ENCODE measurements at regions not wholly inside any gene's neighbourhood (a gene's known extent, or its start where the extent isn't known, plus 50 kb on each side); places are given as distances from the start of the nearest gene placed in this dataset.

DNA sequence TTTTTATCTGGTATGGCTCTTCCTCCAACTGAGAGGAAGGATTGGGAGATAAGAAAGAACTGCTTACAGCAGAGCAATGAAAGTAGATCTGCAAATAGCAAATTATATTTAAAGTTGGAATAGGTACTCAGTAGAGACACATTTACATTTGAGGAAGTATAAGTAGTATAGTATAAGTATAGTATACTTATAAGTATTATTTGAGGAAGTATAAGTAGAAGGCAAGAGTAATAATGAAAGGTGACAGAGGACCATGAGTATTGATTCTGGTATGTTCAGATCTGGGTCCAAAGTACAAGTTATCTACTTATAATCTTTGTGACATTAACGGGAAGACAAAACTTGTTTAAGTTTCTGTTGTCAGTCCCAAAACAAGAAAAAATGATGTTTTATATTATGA is 527.6 kb upstream of the SORCS1 start:
- no peaks in the 10 kb centered on the region for H3K4me1 ChIP-seq
- no peak overlapping the region for H3K27ac ChIP-seq
- TF ChIP-seq, protein P1, sequence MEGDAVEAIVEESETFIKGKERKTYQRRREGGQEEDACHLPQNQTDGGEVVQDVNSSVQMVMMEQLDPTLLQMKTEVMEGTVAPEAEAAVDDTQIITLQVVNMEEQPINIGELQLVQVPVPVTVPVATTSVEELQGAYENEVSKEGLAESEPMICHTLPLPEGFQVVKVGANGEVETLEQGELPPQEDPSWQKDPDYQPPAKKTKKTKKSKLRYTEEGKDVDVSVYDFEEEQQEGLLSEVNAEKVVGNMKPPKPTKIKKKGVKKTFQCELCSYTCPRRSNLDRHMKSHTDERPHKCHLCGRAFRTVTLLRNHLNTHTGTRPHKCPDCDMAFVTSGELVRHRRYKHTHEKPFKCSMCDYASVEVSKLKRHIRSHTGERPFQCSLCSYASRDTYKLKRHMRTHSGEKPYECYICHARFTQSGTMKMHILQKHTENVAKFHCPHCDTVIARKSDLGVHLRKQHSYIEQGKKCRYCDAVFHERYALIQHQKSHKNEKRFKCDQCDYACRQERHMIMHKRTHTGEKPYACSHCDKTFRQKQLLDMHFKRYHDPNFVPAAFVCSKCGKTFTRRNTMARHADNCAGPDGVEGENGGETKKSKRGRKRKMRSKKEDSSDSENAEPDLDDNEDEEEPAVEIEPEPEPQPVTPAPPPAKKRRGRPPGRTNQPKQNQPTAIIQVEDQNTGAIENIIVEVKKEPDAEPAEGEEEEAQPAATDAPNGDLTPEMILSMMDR (IDR thresholded peaks at IDR 0.05) = no peak
- H3K27me3 ChIP-seq = no peaks in the 10 kb centered on the region
- no peak overlapping the region for H3K4me3 ChIP-seq
- H3K9me3 ChIP-seq = no peaks in the 10 kb centered on the region
- DNase-seq = no peak
- no peaks in the 10 kb centered on the region for H3K36me3 ChIP-seq
- intact Hi-C loops (cut with DNase I; ENCODE audit: low total_unique reads) = no loop called here

DNA sequence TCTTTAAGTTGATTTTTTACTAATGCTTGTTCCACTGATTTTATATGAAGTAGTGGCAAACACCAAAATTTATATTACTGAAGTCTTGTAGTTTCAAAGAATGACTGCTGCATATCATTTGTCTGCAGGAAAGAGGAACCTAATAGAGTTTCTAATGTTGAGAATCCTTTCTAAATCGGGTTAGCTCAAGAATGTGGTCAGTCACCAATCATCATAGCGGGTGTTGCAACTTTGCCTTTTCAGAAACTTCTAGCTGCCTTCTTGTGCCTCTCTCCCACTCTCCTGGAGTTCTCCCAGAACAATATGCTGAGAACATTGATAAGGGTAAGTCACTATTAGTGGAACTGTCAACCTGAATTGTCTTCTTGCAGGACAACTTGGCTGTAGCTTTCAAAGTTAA is 524.8 kb upstream of the SORCS1 start:
- no peaks in the 10 kb centered on the region for H3K4me1 ChIP-seq
- H3K36me3 ChIP-seq = no peaks in the 10 kb centered on the region
- H3K27me3 ChIP-seq = no peaks in the 10 kb centered on the region
- no peak overlapping the region for H3K4me3 ChIP-seq
- no peak for DNase-seq
- no peak overlapping the region for H3K27ac ChIP-seq
- H3K9me3 ChIP-seq = no peaks in the 10 kb centered on the region
- intact Hi-C loops (cut with DNase I; ENCODE audit: low total_unique reads) = no loop called here
- TF ChIP-seq, protein P1 (IDR thresholded peaks at IDR 0.05) = no peak

DNA sequence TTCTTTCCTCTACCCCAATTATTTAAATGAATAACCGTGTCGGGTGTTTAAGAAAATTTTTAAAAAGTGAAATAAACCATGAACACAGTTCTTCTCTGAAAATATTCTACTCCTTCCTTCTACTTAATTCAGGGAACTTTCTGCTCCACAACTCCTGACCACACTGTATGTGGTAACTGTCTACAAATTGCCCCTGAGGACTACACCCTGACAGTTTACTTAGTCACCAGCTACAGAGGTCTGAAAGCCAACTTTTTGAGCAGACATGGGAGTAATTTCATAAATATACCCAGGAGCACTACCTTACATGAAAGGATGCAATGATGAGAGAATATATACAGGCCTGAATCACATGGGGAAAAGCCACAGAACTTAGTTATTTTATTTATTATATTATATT is 523.2 kb upstream of the SORCS1 start:
- no peaks in the 10 kb centered on the region for H3K36me3 ChIP-seq
- H3K4me1 ChIP-seq = no peaks in the 10 kb centered on the region
- H3K4me3 ChIP-seq = no peak overlapping the region
- no peaks in the 10 kb centered on the region for H3K27me3 ChIP-seq
- no peaks in the 10 kb centered on the region for H3K9me3 ChIP-seq
- TF ChIP-seq, protein P1 (IDR thresholded peaks at IDR 0.05) = no peak
- no peak overlapping the region for H3K27ac ChIP-seq
- DNase-seq = no peak
- intact Hi-C loops (cut with DNase I; ENCODE audit: low total_unique reads) = no loop called here

DNA sequence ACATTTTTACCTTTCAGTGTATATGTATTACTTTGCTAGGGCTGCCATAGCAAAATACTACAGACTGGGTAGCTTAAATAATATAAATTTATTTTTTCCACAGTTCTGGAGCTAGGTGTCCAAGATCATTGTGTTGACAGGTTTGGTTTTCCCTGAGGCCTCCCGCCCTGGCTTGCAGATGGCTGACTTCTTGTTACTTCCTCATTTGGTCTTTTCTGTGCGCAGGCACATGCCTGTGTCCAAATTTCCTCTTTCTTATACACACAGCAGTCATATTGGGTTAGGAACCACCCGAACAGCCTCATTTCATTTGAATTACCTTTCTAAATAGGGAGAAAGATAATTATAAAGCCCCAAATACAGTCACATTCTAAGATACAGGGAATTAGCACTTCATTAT is 521.6 kb upstream of the SORCS1 start:
- DNase-seq = peak; percentile 36 to 68
- no peaks in the 10 kb centered on the region for H3K27me3 ChIP-seq
- H3K36me3 ChIP-seq = no peaks in the 10 kb centered on the region
- TF ChIP-seq, protein P1 (IDR thresholded peaks at IDR 0.05) = no peak
- no peaks in the 10 kb centered on the region for H3K9me3 ChIP-seq
- intact Hi-C loops (cut with DNase I; ENCODE audit: low total_unique reads) = no loop called here
- no peak overlapping the region for H3K4me3 ChIP-seq
- no peak overlapping the region for H3K27ac ChIP-seq
- H3K4me1 ChIP-seq = no peaks in the 10 kb centered on the region

DNA sequence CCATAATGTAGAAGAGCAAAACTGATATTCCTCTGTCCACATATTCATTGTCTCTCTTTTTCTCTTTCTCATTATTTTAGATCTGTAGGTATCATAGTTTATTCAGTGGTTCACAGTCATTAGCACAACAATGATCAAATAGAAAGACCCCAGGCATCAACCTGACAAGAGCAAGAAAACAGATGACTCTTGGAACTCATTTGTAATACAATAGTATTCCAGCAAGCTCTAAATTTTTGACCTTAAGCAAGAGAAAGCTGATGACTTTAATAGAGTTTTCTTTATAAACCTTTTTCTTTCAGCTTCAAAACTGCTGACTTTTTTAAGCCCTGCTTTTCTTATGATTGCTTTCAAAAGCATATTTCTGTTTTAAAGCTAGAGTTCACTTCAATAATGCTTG is 507.5 kb upstream of the SORCS1 start:
- intact Hi-C loops (cut with DNase I; ENCODE audit: low total_unique reads) = no loop called here
- no peaks in the 10 kb centered on the region for H3K4me1 ChIP-seq
- H3K36me3 ChIP-seq = no peaks in the 10 kb centered on the region
- H3K27ac ChIP-seq = no peak overlapping the region
- no peaks in the 10 kb centered on the region for H3K27me3 ChIP-seq
- TF ChIP-seq, protein P1 (IDR thresholded peaks at IDR 0.05) = no peak
- H3K9me3 ChIP-seq = no peaks in the 10 kb centered on the region
- no peak overlapping the region for H3K4me3 ChIP-seq
- DNase-seq = no peak

DNA sequence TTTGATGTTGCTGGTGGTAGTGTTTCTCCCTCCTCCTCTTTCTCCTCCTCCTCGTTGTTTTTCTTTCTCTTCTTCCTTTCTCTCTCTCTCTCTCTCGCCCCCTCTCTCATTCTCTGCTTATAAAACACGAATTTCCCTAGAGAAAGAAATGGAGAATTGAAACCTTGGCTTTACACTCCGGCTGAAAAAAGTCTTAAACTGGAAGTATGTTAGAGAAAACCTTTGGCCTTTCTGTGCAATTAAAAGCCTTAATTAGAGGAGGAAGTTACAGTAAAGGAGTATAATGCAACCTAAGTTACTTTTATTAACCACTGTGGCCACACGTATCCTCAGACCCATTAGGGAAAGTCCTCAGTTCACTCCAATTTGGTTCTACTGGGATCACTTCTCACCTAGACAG is 501.7 kb upstream of the SORCS1 start:
- intact Hi-C loops (cut with DNase I; ENCODE audit: low total_unique reads) = no loop called here
- no peak overlapping the region for H3K27ac ChIP-seq
- no peak for DNase-seq
- H3K4me1 ChIP-seq = no peaks in the 10 kb centered on the region
- H3K9me3 ChIP-seq = no peaks in the 10 kb centered on the region
- no peaks in the 10 kb centered on the region for H3K36me3 ChIP-seq
- no peak overlapping the region for H3K4me3 ChIP-seq
- TF ChIP-seq, protein P1 (IDR thresholded peaks at IDR 0.05) = no peak
- H3K27me3 ChIP-seq = no peaks in the 10 kb centered on the region
